ENCODE measurements at regions not wholly inside any gene's neighbourhood (a gene's known extent, or its start where the extent isn't known, plus 50 kb on each side); places are given as distances from the start of the nearest gene placed in this dataset.

DNA sequence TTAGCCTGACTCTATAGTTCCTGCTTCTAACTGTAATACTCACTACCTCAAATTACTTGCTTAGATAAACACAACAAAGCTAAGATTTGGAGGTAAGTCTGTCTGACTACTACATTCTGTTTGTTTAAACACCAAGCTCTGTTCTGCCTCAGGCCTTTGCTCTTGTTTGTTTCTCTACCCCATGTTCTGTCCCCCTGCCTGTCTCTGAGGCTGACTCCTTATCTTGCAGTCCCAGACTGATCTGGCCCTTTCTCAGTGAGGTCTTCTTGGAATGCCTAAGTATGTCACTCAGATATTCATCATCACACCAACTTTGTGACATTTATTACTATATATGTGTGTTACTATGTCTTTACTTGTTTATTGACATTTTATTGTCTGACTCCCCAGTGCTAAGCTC lies 425.5 kb downstream of the LMO4 start:
- DNase-seq (ENCODE audit: low read depth): no peak
- TF ChIP-seq, protein P1, sequence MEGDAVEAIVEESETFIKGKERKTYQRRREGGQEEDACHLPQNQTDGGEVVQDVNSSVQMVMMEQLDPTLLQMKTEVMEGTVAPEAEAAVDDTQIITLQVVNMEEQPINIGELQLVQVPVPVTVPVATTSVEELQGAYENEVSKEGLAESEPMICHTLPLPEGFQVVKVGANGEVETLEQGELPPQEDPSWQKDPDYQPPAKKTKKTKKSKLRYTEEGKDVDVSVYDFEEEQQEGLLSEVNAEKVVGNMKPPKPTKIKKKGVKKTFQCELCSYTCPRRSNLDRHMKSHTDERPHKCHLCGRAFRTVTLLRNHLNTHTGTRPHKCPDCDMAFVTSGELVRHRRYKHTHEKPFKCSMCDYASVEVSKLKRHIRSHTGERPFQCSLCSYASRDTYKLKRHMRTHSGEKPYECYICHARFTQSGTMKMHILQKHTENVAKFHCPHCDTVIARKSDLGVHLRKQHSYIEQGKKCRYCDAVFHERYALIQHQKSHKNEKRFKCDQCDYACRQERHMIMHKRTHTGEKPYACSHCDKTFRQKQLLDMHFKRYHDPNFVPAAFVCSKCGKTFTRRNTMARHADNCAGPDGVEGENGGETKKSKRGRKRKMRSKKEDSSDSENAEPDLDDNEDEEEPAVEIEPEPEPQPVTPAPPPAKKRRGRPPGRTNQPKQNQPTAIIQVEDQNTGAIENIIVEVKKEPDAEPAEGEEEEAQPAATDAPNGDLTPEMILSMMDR (IDR thresholded peaks at IDR 0.05; ENCODE audit: insufficient read depth, low read depth, low read length, missing control alignments): no peak
- H3K4me3 ChIP-seq (ENCODE audit: low read depth, low read length): no peak overlapping the region

DNA sequence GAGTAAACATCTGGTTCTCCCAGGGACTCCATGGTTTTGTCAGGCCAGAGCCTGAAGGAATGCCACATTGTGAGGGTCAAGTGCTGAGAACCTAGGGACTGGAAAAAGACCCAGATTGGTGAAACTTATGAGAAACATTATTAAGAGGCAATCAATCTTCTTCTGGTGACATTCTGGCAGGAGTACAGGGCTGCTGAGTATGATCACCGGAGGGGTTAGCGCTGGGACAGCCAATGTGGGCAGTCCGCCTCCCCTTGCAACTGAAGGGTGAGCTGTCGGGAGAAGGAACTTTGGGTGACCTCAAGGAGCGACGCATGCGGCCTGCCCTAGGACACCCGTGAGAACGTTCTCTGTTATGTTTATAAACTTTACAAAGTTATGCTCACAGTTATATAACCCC lies 429.0 kb downstream of the LMO4 start:
- TF ChIP-seq, protein P1 (IDR thresholded peaks at IDR 0.05; ENCODE audit: insufficient read depth, low read depth, low read length, missing control alignments): no peak

DNA sequence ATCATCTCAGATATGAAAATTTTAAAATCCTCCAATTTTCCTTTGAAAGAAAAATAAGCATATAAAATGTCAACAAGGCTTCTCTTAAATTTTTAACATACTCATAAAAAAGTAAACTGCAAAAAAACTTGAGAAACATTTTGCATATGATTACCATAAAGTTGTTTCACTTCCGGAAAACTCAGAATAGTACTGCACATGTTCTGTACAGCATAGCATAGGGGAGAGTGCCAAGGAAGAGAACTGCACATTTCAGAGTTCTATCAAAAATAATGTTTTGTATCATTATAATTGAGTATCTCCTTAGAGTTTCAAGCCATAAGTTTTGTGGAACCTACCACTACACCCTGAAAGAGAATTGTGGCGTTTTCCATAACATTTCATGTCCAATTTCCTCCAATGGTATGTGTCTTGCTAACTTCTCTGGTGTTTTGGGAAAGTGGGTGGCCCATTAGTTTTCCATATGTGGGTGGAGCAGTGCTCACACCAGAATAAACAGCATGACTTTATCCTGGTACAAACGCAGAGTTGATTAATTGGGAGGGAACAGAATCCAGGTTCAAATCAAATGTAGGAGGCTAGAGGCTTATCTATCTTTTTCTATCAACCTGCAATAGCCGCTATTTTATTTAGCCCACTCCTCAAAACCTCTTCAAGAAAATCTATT lies 430.9 kb downstream of the LMO4 start:
- H3K4me3 ChIP-seq (ENCODE audit: low read depth, low read length): no peak overlapping the region
- DNase-seq (ENCODE audit: low read depth): no peak

More for the DNA sequence above, 429.0 kb downstream of the LMO4 start:
- no peak for DNase-seq (ENCODE audit: low read depth)
- no peak overlapping the region for H3K4me3 ChIP-seq (ENCODE audit: low read depth, low read length)

DNA sequence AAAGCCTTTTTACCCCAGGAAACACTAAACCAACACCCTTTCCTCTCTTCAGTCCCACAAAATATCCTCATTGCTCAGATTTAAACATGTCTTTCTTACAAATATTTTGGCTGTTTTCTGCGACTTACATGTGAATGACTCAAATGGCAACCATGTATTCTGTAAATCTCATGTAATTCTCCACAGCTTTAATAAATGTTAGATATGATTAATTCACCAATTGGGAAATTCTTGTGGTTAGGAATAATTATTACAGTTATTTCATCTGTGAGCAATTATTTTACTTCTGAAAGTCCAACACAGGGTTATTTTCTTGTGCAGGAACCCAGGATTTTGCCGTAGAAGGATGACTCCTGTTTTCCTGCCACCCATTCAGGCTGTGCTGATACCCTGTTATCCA lies 431.5 kb downstream of the LMO4 start:
- DNase-seq (ENCODE audit: low read depth): no peak
- TF ChIP-seq, protein P1 (IDR thresholded peaks at IDR 0.05; ENCODE audit: insufficient read depth, low read depth, low read length, missing control alignments): no peak
- no peak overlapping the region for H3K4me3 ChIP-seq (ENCODE audit: low read depth, low read length)

More for the DNA sequence above, 430.9 kb downstream of the LMO4 start:
- TF ChIP-seq, protein P1 (IDR thresholded peaks at IDR 0.05; ENCODE audit: insufficient read depth, low read depth, low read length, missing control alignments): no peak

DNA sequence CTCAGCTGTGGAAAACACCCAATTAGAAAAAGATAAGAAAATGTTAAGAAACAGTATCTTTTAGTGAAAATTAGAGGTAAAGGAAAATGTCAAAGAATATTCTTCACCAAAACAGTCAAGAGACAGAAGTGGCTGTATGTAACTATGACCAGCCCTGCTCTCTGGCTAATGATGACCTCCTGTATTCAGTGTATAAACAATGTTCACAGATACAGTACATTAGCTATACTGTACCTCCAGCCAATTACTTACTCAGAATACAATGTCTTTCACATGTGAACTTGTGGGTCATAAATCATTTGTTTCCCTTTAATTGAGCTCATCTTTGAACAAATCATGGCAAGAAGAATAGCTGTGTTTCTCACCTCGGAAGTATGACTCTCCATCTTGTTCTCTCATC lies 432.0 kb downstream of the LMO4 start:
- TF ChIP-seq, protein P1 (IDR thresholded peaks at IDR 0.05; ENCODE audit: insufficient read depth, low read depth, low read length, missing control alignments): no peak
- no peak overlapping the region for H3K4me3 ChIP-seq (ENCODE audit: low read depth, low read length)
- DNase-seq (ENCODE audit: low read depth): no peak

DNA sequence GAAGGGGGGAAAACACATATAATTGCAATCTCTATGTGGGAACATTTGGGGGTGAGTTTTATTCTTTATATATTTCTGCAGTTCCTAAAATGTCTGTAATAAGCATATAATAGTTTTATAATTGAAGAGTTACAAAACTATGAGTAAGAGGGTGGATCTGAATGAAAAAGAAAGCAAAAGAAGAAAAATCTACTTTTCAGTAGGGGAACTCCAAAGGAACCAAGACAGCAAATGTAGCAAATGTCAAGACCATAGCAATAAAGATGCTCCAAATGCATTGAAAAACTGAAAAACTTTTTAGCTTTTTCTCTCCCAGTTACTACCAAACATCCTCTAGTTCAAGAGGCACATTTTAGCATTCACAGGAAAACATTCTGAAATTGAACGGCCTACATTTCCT lies 434.8 kb downstream of the LMO4 start:
- no peak overlapping the region for H3K4me3 ChIP-seq (ENCODE audit: low read depth, low read length)
- DNase-seq (ENCODE audit: low read depth): no peak
- TF ChIP-seq, protein P1 (IDR thresholded peaks at IDR 0.05; ENCODE audit: insufficient read depth, low read depth, low read length, missing control alignments): no peak
